GM13976 (cell line): ENCODE measurements at regions not wholly inside any gene's neighbourhood (a gene's known extent, or its start where the extent isn't known, plus 50 kb on each side); places are given as distances from the start of the nearest gene placed in this dataset.

Experiments
- DNase-seq: peaks from one replicate; pipeline ENCODE4 v3.0.0; 2012; ENCODE audit warnings: low spot score
- in situ Hi-C: fragments of 300-500 bp; cut with MboI; formaldehyde crosslinking; loops from one replicate; pipeline ENCODE4 v1.12.0; 2022; ENCODE audit warnings: low sequenced_read_pairs, mixed read lengths, inconsistent platforms; ENCODE audit not compliant: unreplicated experiment
- TF ChIP-seq, protein P1 (sequence below): IDR thresholded peaks from 2 replicates; pipeline ENCODE4 v1.5.1; 2012; ENCODE audit warnings: borderline replicate concordance, mild to moderate bottlenecking; ENCODE audit not compliant: insufficient read depth; ENCODE audit errors: extremely low read depth, missing control alignments, control extremely low read depth

- no peak for DNase-seq
- in situ Hi-C loops = no loop called here
- TF ChIP-seq, protein P1, sequence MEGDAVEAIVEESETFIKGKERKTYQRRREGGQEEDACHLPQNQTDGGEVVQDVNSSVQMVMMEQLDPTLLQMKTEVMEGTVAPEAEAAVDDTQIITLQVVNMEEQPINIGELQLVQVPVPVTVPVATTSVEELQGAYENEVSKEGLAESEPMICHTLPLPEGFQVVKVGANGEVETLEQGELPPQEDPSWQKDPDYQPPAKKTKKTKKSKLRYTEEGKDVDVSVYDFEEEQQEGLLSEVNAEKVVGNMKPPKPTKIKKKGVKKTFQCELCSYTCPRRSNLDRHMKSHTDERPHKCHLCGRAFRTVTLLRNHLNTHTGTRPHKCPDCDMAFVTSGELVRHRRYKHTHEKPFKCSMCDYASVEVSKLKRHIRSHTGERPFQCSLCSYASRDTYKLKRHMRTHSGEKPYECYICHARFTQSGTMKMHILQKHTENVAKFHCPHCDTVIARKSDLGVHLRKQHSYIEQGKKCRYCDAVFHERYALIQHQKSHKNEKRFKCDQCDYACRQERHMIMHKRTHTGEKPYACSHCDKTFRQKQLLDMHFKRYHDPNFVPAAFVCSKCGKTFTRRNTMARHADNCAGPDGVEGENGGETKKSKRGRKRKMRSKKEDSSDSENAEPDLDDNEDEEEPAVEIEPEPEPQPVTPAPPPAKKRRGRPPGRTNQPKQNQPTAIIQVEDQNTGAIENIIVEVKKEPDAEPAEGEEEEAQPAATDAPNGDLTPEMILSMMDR = no peak
Observed at GRCh38 chr9:134566936-134567335, 74.7 kb upstream of the COL5A1 start.

GRCh38 chr9:134568116-134568515 lies 73.5 kb upstream of the COL5A1 start:
- in situ Hi-C loops = no loop called here
- no peak for DNase-seq
- TF ChIP-seq, protein P1 = no peak

DNA sequence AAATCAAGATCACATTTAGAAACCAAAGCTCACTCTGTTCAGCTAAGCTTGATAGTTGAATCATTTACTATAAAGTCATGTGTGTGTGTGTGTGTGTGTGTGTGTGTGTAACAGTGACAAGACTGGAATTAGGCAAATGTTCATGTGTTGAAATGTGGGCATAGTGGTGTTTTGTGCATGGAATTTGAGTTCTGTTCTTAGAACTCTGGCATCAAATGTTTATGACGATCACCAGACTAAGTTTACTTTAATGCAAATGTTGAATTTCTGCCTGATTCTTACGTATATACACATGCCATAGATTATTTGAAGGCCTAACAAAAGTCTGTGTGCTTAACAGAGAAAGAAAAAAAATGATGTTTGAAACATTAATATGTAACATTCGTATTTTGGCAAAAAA lies 72.8 kb upstream of the COL5A1 start:
- TF ChIP-seq, protein P1 = no peak
- in situ Hi-C loops = no loop called here
- DNase-seq = no peak

DNA sequence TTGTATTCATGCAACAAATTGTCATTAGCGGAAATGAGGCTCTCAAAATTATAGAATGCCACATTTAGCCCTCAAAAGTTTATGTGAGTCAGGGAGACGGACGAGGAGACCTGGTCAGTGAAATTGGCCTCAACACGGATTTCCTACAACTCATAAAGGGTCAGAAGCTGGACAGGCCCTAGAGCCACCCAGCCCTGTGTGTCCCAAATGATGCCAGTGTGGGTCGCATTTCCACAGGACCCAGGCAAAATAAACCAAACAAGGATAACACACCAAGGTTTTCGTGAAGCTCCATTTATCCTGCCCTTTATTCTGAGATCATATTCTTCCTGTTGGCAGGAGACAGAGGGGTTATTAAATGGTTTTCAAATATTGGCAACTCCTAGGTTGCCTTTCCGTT lies 72.0 kb upstream of the COL5A1 start:
- no peak for DNase-seq
- in situ Hi-C loops = no loop called here
- TF ChIP-seq, protein P1 = no peak

DNA sequence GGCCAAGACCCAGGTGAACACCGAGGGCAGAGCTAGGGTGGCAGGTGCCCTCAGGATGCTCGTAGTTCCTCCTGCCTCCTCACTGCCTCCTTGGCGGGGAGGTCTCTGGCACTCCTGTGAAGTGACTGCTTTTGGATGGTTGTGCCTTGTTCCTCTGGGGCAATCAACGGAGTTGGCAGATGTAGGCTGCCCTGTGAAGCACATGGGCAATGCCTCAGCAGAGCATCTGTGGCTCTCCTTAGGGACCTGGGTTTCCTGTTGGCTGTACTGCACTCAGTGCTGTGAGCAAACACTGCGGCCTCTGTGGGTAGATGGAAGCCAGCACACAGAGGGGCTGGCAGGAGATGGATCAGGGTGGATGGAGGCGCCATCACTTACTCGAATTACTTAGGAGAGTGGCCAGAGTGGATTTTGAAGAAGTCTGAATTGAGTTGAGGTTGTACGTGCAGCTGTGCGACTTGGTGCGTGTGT lies 71.4 kb upstream of the COL5A1 start:
- DNase-seq = no peak
- in situ Hi-C loops = no loop called here

GRCh38 chr9:134570711-134571325 lies 70.8 kb upstream of the COL5A1 start:
- TF ChIP-seq, protein P1 = no peak
- DNase-seq = no peak
- in situ Hi-C loops = no loop called here

More for the DNA sequence above, 71.4 kb upstream of the COL5A1 start:
- TF ChIP-seq, protein P1 = no peak

DNA sequence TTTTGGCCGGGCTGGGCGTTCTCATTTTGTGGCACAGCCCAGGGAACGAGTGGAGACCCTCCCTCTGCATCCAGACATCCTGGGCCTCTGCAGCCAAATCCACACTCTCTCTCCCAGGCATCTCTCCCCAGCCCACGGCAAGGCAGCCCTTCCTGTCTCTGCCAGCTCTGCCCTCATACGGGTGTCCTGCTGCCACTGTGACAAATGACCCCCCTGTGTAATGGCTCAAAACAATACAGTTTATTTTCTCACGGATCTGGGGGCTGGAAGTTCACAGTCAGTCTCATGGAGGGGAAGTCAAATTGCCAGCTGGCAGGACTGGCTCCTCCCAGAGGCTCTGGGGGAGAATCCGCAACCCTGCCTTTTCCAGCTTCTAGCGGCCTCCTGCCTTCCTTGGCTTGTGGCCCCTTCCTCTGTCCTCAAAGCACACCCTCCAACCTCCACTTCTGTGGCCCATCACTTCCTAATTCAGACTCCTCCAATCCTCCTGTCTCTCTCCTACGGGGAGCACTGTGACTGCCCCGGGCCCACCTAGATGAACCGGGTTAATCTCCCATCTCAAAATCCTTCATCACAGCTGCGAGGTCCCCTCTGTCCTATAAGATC lies 70.2 kb upstream of the COL5A1 start:
- no peak for DNase-seq
- in situ Hi-C loops = no loop called here
- TF ChIP-seq, protein P1 = no peak
